ENCODE measurements at regions not wholly inside any gene's neighbourhood (a gene's known extent, or its start where the extent isn't known, plus 50 kb on each side); places are given as distances from the start of the nearest gene placed in this dataset.

DNA sequence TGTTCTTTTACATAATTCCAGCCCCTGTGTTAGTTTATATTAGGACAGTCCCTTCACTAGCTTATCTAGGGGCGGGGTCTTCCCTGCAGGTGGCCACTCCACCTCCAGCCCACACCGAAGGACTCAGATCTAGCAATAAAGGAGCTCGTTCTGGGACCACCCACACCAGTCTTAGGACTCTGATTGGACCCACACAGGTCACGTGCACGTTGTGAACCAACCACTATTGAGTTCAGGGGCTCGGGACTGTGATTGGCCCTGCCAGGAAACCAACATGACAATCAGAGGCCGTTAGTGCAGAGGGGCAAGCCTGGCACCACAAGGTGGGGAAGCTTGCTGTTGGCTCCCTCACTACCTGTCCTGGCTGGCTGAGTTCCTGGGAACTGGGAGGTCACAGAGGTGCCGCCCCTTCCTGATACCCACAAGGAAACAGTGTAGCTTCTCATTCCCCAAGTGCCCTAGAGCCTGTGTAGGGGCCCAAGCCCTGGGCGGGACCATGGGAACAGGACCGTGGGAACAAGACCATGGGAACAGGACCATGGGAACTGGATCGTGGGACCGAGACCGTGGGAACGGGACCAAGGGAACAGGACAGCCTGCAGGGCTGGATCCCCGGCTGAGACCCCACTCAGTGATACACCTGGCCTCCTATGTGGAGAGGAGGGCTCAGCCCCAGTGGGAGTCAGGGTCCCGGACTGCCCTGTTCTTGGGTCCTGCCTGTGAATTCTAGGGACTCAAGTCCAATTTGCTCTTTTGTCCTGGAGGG, 297.8 kb downstream of the ADGRD1 start:
- TF ChIP-seq POLR2A (IDR thresholded peaks at IDR 0.05; ENCODE audit: low read length) (no peak), GATA1 (IDR thresholded peaks at IDR 0.05; ENCODE audit: low read depth, low read length) (no peak)
